GM19351 (cell line): ENCODE measurements at regions not wholly inside any gene's neighbourhood (a gene's known extent, or its start where the extent isn't known, plus 50 kb on each side); places are given as distances from the start of the nearest gene placed in this dataset.

ENCODE experiments used
- ATAC-seq: cut with Tn5 transposase; IDR thresholded peaks from one replicate; pipeline ENCODE4 v1.9.1; 2021; ENCODE audit warnings: mild to moderate bottlenecking, moderate library complexity; ENCODE audit not compliant: unreplicated experiment

- ATAC-seq, result no peak
Measured at GRCh38 chr4:31995943-31996901, 1276.1 kb downstream of the PCDH7 start.

- no peak for ATAC-seq
Measured at GRCh38 chr4:31998807-31999206, 1278.6 kb downstream of the PCDH7 start.

- ATAC-seq, result no peak
Measured at GRCh38 chr4:31999848-32000247, 1279.7 kb downstream of the PCDH7 start.

- ATAC-seq, result no peak
Measured at GRCh38 chr4:32000846-32001488, 1280.8 kb downstream of the PCDH7 start.

GRCh38 chr4:32002037-32002747 is 1282.0 kb downstream of the PCDH7 start:
- ATAC-seq, result no peak

GRCh38 chr4:32003548-32003947 is 1283.4 kb downstream of the PCDH7 start:
- ATAC-seq, result no peak

GRCh38 chr4:32010221-32010620 is 1290.1 kb downstream of the PCDH7 start:
- ATAC-seq, result no peak

- ATAC-seq, result no peak
Measured at GRCh38 chr4:32022071-32022470, 1301.9 kb downstream of the PCDH7 start.

GRCh38 chr4:32025851-32026459 is 1305.8 kb downstream of the PCDH7 start:
- ATAC-seq, result no peak

GRCh38 chr4:32030406-32030805 is 1310.2 kb downstream of the PCDH7 start:
- ATAC-seq, result no peak

GRCh38 chr4:32031026-32031425 is 1310.9 kb downstream of the PCDH7 start:
- no peak for ATAC-seq

- ATAC-seq, result no peak
Measured at GRCh38 chr4:32032136-32032672, 1312.0 kb downstream of the PCDH7 start.

GRCh38 chr4:32037399-32037798 is 1317.2 kb downstream of the PCDH7 start:
- ATAC-seq, result no peak

- no peak for ATAC-seq
Measured at GRCh38 chr4:32042486-32043247, 1322.5 kb downstream of the PCDH7 start.

- ATAC-seq, result no peak
Measured at GRCh38 chr4:32043248-32043633, 1323.1 kb downstream of the PCDH7 start.

- ATAC-seq, result no peak
Measured at GRCh38 chr4:32061916-32062315, 1341.7 kb downstream of the PCDH7 start.

GRCh38 chr4:32073542-32073941 is 1353.4 kb downstream of the PCDH7 start:
- no peak for ATAC-seq

- ATAC-seq, result no peak
Measured at GRCh38 chr4:32087211-32087610, 1367.0 kb downstream of the PCDH7 start.

GRCh38 chr4:32094987-32095386 is 1374.8 kb downstream of the PCDH7 start:
- ATAC-seq, result no peak

- no peak for ATAC-seq
Measured at GRCh38 chr4:32102896-32103295, 1382.7 kb downstream of the PCDH7 start.
